Left renal pelvis (tissue), 4 donors: ENCODE measurements at regions not wholly inside any gene's neighbourhood (a gene's known extent, or its start where the extent isn't known, plus 50 kb on each side); places are given as distances from the start of the nearest gene placed in this dataset.
"Not testable (repeated sequence)": the region's sequence is repeated elsewhere in the genome, so short reads cannot be mapped to it uniquely, and the experiment has no call there.

ENCODE experiments used
- DNase-seq, 4 donors: peaks; one replicate each; pipeline ENCODE4 v3.0.0-alpha.2; 2013; ENCODE audit warnings: low read depth in 4 of 4, low spot score in 3 of 4

DNA sequence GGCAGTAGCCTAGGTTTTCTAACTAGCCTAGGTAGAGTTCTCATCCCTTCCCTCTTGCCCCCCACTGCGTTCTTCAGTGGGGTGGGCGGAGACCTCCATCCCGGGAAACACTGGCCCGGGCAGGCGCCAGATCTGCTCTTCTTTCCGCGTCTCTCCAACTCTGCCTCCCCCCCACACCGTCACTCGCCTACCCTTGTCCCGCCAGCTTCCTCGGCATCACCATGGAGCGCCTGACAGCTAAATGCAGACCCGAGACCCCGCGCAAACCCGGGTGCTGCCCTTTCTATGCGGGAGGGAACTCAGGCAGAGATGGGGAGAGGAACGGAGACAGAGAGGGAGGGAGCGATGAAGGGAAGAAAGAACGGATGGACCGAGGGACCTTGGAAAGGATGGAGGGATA lies 1494.8 kb upstream of the DEFB115 start:
- DNase-seq = no peak

DNA sequence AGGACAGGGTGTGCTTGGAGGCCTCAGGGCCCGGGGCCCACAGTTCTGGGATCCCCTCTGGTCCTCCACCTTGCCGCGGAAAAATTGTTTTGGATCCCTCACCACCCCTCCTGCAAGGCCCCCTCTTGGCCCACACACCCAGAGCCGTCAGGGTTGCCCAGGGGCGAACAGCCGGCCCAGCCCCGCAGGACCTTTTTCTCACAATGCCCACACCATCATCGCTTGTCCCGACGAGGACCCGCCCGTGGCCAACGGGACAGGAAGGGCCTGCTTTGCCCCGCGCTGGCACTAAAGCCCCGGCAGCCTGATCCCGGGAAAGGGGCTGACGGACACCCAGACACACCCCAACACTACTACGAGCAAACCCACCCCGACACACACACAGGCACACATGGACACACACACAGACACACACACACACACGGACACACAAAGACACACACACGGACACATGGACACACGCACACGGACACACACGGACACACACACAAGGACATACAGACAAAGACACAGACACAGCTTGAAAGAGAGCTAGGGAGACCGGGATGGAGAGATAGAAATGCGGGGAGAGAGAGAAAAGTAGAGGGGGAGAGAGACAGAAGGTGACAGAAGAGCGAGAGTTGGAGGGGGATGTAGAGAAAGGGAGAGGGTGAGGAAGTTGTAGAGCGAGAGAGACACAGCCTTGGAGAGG lies 1493.5 kb upstream of the DEFB115 start:
- DNase-seq = no peak

- not testable (repeated sequence) for DNase-seq
Observed at GRCh38 chr20:29764922-29765610, 1492.4 kb upstream of the DEFB115 start.

- DNase-seq = not testable (repeated sequence)
Observed at GRCh38 chr20:29778033-29778432, 1479.4 kb upstream of the DEFB115 start.

DNA sequence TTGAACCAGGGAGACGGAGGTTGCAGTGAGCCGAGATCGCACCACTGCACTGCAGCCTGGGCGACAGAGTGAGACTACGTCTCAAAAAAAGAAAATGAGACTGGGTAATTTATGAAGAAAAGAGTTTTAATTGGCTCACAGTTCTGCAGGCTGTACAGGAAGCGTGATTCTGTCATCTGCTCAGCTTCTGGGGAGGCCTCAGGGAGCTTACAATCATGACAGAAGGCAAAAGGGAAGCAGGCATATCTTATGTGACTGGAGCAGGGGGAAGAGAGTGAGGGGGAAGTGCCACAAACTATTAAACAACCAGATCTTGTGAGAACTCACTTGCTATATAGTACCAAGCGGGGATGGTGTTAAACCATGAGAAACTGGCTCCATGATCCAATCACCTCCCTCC lies 1476.2 kb upstream of the DEFB115 start:
- not testable (repeated sequence) for DNase-seq

- not testable (repeated sequence) for DNase-seq
Observed at GRCh38 chr20:29781891-29782290, 1475.6 kb upstream of the DEFB115 start.

GRCh38 chr20:29787456-29787855 lies 1470.0 kb upstream of the DEFB115 start:
- not testable (repeated sequence) for DNase-seq

DNA sequence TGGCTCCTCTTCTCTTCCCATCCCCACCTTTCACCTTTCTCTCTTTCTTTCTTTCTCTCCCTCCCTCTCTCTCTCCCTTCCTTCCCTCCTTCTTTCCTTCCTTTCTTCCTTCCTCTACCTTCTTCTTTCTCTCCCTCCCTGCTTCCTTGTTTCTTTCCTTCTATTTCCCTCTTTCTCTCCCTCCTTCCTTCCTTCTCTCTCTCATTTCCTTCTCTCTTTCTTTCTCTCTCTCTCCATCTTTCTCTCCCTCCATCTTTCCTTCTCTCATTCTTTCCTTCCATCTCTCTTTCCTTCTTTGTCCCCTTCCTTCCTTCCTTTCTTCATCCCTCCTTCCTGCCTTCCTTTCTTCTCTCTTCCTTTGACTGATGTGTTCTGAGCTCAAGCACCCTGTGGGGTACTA lies 1467.0 kb upstream of the DEFB115 start:
- no peak for DNase-seq

GRCh38 chr20:29831508-29831907 lies 1426.0 kb upstream of the DEFB115 start:
- DNase-seq = not testable (repeated sequence)

DNA sequence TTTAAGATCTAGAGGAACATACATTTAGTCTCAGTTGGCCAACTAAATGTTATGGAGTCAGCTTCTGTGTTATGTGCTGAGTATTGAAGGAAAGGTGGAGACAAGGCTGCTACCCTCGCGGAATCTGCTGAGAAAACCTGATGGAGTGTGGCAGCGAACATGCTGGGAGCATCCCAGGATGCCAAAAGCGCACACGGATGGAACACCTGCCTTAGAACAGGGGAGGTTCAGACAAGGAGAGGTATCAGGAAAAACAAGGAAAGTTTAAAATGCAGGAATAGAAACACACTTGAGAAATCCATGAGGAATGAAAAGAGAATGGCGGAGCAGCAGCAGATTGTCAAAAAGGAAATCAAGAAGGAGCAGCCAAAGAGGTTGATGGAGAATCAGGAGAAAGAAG lies 1389.5 kb upstream of the DEFB115 start:
- not testable (repeated sequence) for DNase-seq

GRCh38 chr20:29868688-29869087 lies 1388.8 kb upstream of the DEFB115 start:
- DNase-seq = not testable (repeated sequence)

GRCh38 chr20:29871816-29872215 lies 1385.6 kb upstream of the DEFB115 start:
- not testable (repeated sequence) for DNase-seq

- DNase-seq = peak in 3 of 4 donors; percentile 2 to 18 (median 14)
Observed at GRCh38 chr20:29873946-29874345, 1383.5 kb upstream of the DEFB115 start.

GRCh38 chr20:29874476-29875202 lies 1382.8 kb upstream of the DEFB115 start:
- DNase-seq = no peak

DNA sequence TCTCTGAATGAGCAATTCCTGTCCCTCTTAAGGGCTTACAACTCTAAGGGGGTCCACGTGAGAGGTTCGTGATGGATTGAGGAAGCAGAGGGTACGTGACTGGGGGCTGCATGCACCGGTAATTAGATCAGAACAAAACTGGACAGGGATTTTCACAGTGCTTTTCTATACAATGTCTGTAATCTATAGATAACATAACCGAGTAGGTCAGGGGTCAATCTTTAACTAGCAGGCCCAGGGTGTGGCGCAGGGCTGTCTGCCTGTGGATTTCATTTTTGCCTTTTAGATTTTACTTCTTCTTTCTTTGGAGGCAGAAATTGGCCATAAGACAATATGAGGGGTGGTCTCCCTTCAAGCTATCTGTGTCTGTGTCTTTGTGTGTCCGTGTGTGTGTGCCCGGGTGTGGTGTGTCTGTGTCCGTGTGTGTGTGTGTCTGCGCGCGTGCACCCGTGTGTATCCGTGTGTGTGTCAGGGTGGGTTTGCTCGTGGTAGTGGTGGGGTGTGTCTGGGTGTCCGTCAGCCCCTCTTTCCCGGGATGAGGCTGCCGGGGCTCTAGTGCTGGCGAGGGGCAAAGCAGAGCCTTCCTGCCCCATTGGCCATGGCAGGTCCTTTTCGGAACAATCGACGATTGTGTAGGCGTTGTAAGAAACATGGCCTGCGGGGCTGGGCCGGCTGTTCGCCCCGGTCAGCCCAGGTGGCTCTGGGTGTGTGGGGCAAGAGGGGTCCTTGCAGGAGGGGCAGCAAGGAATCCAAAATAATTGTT lies 1382.0 kb upstream of the DEFB115 start:
- not testable (repeated sequence) for DNase-seq

GRCh38 chr20:29876084-29876910 lies 1381.2 kb upstream of the DEFB115 start:
- DNase-seq = not testable (repeated sequence)

DNA sequence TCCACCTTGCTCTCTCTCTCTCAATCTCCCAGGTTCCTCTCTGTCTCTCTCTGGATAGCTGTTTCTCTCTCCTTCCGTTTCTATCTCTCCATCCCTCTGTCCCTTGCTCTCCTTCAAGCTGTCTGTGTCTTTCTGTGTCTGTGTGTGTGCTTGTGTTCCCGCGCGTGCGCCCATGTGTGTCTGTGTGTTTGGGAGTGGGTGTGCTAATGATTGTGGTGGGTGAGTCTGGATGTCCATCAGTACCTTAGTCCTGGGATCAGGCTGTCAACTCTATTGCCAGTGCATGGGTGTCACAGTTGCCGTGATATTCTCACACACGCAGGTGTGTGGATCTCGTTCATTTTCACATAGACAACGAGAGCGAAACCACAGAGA lies 1380.6 kb upstream of the DEFB115 start:
- DNase-seq = no peak

DNA sequence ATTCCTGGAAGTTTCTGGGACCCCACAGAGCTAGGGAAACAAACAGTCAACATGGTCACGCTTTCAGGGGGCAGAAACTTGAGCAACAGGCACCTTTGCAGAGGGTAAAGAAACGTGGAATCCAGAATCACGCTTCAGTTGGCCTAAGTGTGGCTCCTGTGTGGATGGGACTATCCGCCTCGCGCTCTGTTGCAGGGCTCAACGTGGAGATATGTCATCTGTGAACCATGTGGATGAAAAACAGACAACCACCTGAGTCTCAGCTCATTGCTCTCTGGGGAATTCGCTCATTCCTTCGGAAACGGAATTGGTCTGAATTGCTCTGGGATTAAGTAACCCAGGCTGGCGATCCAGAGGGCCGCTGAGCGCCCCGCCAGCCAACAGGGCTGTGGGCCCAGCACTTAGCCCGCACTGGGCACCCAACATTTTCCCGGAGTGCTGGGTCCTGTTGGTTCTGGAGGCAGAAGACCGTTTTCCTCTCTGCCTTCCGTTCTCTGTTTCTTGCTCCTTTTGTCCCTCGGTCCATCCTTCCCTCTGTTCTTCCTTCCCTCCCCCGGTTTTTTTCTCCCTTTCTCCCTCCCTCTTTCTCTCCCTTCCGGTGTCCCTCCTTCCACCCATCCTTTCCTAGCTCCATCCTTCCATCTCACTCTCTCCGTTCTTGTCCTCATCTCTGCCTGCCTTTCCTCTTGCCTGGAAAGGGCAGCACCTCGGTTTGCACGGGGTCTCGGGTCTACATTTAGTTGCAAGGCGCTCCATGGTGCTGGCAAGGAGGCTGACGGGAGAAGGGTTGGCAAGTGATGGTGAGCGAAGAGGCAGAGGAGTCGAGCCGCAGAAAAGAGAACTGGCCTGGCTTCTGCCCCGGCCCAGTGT lies 1379.8 kb upstream of the DEFB115 start:
- not testable (repeated sequence) for DNase-seq

DNA sequence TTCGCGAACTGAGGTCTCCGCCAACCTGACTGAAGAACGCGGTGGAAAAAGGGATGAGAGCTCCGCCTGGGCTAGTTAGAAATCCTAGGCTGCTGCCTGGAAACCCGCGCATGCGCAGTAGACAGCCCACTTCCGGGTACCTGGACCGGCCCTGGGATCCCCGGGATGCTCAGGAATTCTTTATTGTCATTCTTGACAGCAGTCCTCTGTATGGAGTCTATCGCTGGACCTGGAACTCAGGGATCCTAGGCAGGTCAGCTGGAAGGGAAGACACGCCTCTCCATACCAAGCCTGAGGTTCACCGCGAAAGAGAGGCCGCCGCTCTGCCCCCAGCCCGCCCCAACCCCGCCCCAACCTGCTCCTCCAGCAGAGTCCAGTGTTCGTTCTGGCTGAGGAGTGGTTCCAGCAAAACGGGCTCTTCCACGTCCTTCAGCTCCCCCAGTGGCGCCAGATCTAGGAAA lies 1379.2 kb upstream of the DEFB115 start:
- DNase-seq = no peak
